ENCODE measurements at regions not wholly inside any gene's neighbourhood (a gene's known extent, or its start where the extent isn't known, plus 50 kb on each side); places are given as distances from the start of the nearest gene placed in this dataset.
"Not testable (repeated sequence)": the region's sequence is repeated elsewhere in the genome, so short reads cannot be mapped to it uniquely, and the experiment has no call there.

GRCh38 chr1:187755536-187755935, 926.8 kb downstream of the PLA2G4A start:
- no peak overlapping the region for H3K9ac ChIP-seq (ENCODE audit: insufficient read depth in 1 of 2, low read length in 2 of 2)
- no peaks in the 10 kb centered on the region for H3K27me3 ChIP-seq (ENCODE audit: control insufficient read depth in 3 of 3, insufficient read depth in 3 of 3, low read length in 2 of 3)
- H3K27ac ChIP-seq (ENCODE audit: low read depth in 1 of 2, low read length in 1 of 2) = no peak overlapping the region
- no peak for ATAC-seq (ENCODE audit: insufficient read depth, low FRiP score)
- no peak for TF ChIP-seq CTCF (IDR thresholded peaks at IDR 0.05; ENCODE audit: control extremely low read depth, extremely low read depth)
- no peak for DNase-seq
- H3K36me3 ChIP-seq (ENCODE audit: control insufficient read depth in 4 of 4, insufficient read depth in 4 of 4, low read length in 4 of 4) = no peaks in the 10 kb centered on the region
- no peaks in the 10 kb centered on the region for H3K4me1 ChIP-seq (ENCODE audit: control insufficient read depth in 5 of 5, insufficient read depth in 5 of 5, low read length in 5 of 5)
- H3K9me3 ChIP-seq (ENCODE audit: control insufficient read depth in 4 of 4, insufficient read depth in 3 of 4, low read length in 3 of 4) = no peaks in the 10 kb centered on the region
- no peak overlapping the region for H3K4me3 ChIP-seq
- WGBS, 2 donors = 63% methylated on average over 2 of the region's 2 CpGs

- 91 to 93% methylated on average over 1 of the region's 1 CpG for WGBS, 2 donors
These were observed 927.9 kb downstream of the PLA2G4A start for GRCh38 chr1:187756684-187757083.

DNA sequence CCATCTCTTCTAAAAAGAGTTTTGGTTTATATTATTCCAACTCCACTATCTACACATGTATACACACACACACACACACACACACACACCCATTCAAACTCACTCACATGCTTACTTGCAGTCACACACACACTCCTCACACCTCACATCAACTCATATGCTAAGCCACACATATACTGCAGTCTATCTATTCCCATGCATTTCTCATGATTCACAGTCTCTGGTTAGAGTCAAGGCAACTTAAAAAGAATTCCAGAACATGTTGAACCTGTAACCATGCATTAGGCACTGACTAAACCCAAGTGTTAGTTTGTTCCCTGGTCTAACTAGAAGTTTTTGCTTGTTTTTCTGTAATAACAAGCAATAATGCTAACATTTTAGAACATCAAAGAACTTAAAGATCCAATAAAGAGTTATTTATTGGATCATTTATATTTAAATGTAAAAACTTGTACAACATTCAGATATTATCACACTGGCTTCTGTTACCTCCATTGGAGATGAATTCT, 931.1 kb downstream of the PLA2G4A start:
- Histone ChIP-seq H3K4me1 (ENCODE audit: control insufficient read depth in 5 of 5, insufficient read depth in 5 of 5, low read length in 5 of 5) (no peaks in the 10 kb centered on the region), H3K27ac (ENCODE audit: low read depth in 1 of 2, low read length in 1 of 2) (no peak overlapping the region), H3K4me3 (no peak overlapping the region), H3K27me3 (ENCODE audit: control insufficient read depth in 3 of 3, insufficient read depth in 3 of 3, low read length in 2 of 3) (no peaks in the 10 kb centered on the region), H3K36me3 (ENCODE audit: control insufficient read depth in 4 of 4, insufficient read depth in 4 of 4, low read length in 4 of 4) (no peaks in the 10 kb centered on the region), H3K9me3 (ENCODE audit: control insufficient read depth in 4 of 4, insufficient read depth in 3 of 4, low read length in 3 of 4) (no peaks in the 10 kb centered on the region), H3K9ac (ENCODE audit: insufficient read depth in 1 of 2, low read length in 2 of 2) (no peak overlapping the region)
- DNase-seq (no peak), ATAC-seq (ENCODE audit: insufficient read depth, low FRiP score) (no peak)
- TF ChIP-seq CTCF (IDR thresholded peaks at IDR 0.05; ENCODE audit: control extremely low read depth, extremely low read depth) = no peak

More at GRCh38 chr1:187756684-187757083, 927.9 kb downstream of the PLA2G4A start:
- H3K27ac ChIP-seq (ENCODE audit: low read depth in 1 of 2, low read length in 1 of 2); ATAC-seq (ENCODE audit: insufficient read depth, low FRiP score); H3K27me3 ChIP-seq (ENCODE audit: control insufficient read depth in 3 of 3, insufficient read depth in 3 of 3, low read length in 2 of 3); H3K4me3 ChIP-seq; H3K4me1 ChIP-seq (ENCODE audit: control insufficient read depth in 5 of 5, insufficient read depth in 5 of 5, low read length in 5 of 5); H3K9ac ChIP-seq (ENCODE audit: insufficient read depth in 1 of 2, low read length in 2 of 2); H3K9me3 ChIP-seq (ENCODE audit: control insufficient read depth in 4 of 4, insufficient read depth in 3 of 4, low read length in 3 of 4); DNase-seq; H3K36me3 ChIP-seq (ENCODE audit: control insufficient read depth in 4 of 4, insufficient read depth in 4 of 4, low read length in 4 of 4): not testable (repeated sequence)

DNA sequence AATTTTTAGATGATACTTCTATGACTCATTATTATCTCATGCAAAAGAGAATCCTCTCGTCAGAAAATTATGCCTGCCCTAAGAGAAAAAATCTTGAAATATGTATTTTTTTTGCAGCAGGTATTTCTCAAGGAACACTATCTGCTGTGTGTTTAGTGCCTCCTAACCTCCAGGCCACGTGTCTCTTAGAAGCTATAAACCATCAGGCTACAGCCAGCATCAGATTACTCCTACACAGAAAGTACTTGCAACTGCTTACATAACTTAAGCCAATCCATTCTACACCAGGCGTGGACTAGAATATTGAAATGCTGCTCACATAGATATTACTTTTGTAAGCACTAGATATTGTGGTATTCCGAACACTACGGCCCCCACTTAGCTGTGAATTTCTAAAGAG, 933.4 kb downstream of the PLA2G4A start:
- 52 to 56% methylated on average over 5 of the region's 5 CpGs for WGBS, 2 donors
- H3K4me3 ChIP-seq = no peak overlapping the region
- DNase-seq (peak in 1 of 3 donors; percentile 3), ATAC-seq (ENCODE audit: insufficient read depth, low FRiP score) (no peak)
- no peaks in the 10 kb centered on the region for H3K36me3 ChIP-seq (ENCODE audit: control insufficient read depth in 4 of 4, insufficient read depth in 4 of 4, low read length in 4 of 4)
- no peaks in the 10 kb centered on the region for H3K4me1 ChIP-seq (ENCODE audit: control insufficient read depth in 5 of 5, insufficient read depth in 5 of 5, low read length in 5 of 5)
- H3K9me3 ChIP-seq (ENCODE audit: control insufficient read depth in 4 of 4, insufficient read depth in 3 of 4, low read length in 3 of 4) = no peaks in the 10 kb centered on the region
- TF ChIP-seq CTCF (IDR thresholded peaks at IDR 0.05; ENCODE audit: control extremely low read depth, extremely low read depth) = no peak
- H3K27me3 ChIP-seq (ENCODE audit: control insufficient read depth in 3 of 3, insufficient read depth in 3 of 3, low read length in 2 of 3) = no peaks in the 10 kb centered on the region
- H3K27ac ChIP-seq (ENCODE audit: low read depth in 1 of 2, low read length in 1 of 2) = no peak overlapping the region
- no peak overlapping the region for H3K9ac ChIP-seq (ENCODE audit: insufficient read depth in 1 of 2, low read length in 2 of 2)
